ENCODE measurements at regions not wholly inside any gene's neighbourhood (a gene's known extent, or its start where the extent isn't known, plus 50 kb on each side); places are given as distances from the start of the nearest gene placed in this dataset.

DNA sequence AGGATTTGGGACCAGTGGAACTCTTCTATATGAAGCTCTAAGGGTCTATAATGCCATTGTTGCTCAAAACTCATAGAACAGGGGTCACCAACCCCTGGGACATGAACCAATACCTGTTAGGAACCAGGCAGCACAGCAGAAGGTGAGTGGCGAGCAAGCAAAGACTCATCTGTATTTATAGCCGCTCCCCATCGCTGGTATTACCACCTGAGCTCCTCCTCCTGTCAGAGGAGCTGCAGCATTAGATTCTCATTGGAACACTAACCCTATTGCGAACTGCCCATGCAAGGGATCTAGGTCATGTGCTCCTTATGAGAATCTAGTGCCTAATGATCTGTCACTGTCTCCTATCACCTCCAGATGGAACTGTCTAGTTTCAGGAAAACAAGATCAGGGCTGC is 237.5 kb downstream of the C6orf118 start:
- TF ChIP-seq POLR2A (IDR thresholded peaks at IDR 0.05; ENCODE audit: borderline replicate concordance, extremely low read depth, insufficient read depth, insufficient read length) (no peak), EZH2phosphoT487 (IDR thresholded peaks at IDR 0.05; ENCODE audit: borderline replicate concordance) (no peak), EZH2 (IDR thresholded peaks at IDR 0.05) (no peak), TCF7L2 (IDR thresholded peaks at IDR 0.05; ENCODE audit: borderline replicate concordance, extremely low read depth, insufficient read depth, insufficient read length) (no peak), YY1 (IDR thresholded peaks at IDR 0.05; ENCODE audit: extremely low read depth, insufficient replicate concordance, low read depth, low read length) (no peak)
- TF ChIP-seq, protein P1, sequence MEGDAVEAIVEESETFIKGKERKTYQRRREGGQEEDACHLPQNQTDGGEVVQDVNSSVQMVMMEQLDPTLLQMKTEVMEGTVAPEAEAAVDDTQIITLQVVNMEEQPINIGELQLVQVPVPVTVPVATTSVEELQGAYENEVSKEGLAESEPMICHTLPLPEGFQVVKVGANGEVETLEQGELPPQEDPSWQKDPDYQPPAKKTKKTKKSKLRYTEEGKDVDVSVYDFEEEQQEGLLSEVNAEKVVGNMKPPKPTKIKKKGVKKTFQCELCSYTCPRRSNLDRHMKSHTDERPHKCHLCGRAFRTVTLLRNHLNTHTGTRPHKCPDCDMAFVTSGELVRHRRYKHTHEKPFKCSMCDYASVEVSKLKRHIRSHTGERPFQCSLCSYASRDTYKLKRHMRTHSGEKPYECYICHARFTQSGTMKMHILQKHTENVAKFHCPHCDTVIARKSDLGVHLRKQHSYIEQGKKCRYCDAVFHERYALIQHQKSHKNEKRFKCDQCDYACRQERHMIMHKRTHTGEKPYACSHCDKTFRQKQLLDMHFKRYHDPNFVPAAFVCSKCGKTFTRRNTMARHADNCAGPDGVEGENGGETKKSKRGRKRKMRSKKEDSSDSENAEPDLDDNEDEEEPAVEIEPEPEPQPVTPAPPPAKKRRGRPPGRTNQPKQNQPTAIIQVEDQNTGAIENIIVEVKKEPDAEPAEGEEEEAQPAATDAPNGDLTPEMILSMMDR (IDR thresholded peaks at IDR 0.05 in 2 of 3, conservative IDR thresholded peaks at IDR 0.05 in 1 of 3; ENCODE audit: borderline replicate concordance in 1 of 3, insufficient read depth in 1 of 3, low read depth in 2 of 3, low read length in 2 of 3), result no peak
